Loucy (cell line): ENCODE measurements at regions not wholly inside any gene's neighbourhood (a gene's known extent, or its start where the extent isn't known, plus 50 kb on each side); places are given as distances from the start of the nearest gene placed in this dataset.
A peak's percentile ranks its signal among the peaks of the same experiment; 100 is the strongest.

ENCODE experiments used
- H2AFZ ChIP-seq: fragments of 200-600 bp; sonication (generic); 2 replicates; pipeline ENCODE4 v1.6.0; 2016; ENCODE audit warnings: antibody characterized with exemption, mild to moderate bottlenecking, low read length, moderate library complexity
- H3F3A ChIP-seq: fragments of 200-600 bp; 2 replicates; pipeline ENCODE4 v1.6.0; 2016; ENCODE audit warnings: antibody characterized with exemption, low read depth, mild to moderate bottlenecking
- H3K27me3 ChIP-seq: fragments of 200-600 bp; sonication (generic); 2 replicates; pipeline ENCODE4 v1.6.1; 2014; ENCODE audit warnings: low read length, mild to moderate bottlenecking; ENCODE audit not compliant: insufficient read depth, poor library complexity, severe bottlenecking
- H3K36me3 ChIP-seq: fragments of 200-600 bp; sonication (generic); 2 replicates; pipeline ENCODE4 v1.6.1; 2016; ENCODE audit warnings: low read length; ENCODE audit not compliant: insufficient read depth
- H3K4me1 ChIP-seq: fragments of 200-600 bp; sonication (generic); 2 replicates; pipeline ENCODE4 v1.5.1; 2014; ENCODE audit warnings: low read length, mild to moderate bottlenecking; ENCODE audit not compliant: insufficient read depth, poor library complexity, severe bottlenecking
- H3K4me2 ChIP-seq: fragments of 200-600 bp; sonication (generic); 2 replicates; pipeline ENCODE4 v1.6.0; 2014; ENCODE audit warnings: antibody characterized with exemption, low read length, low read depth, mild to moderate bottlenecking; ENCODE audit not compliant: poor library complexity, severe bottlenecking
- H3K4me3 ChIP-seq: fragments of 200-600 bp; sonication (generic); 2 replicates; pipeline ENCODE4 v1.5.1; 2014; ENCODE audit warnings: low read length, mild to moderate bottlenecking, mixed read lengths; ENCODE audit not compliant: poor library complexity, severe bottlenecking
- H3K79me2 ChIP-seq: fragments of 200-600 bp; sonication (generic); 2 replicates; pipeline ENCODE4 v1.6.1; 2014; ENCODE audit warnings: low read length; ENCODE audit not compliant: insufficient read depth
- H3K9ac ChIP-seq: fragments of 200-600 bp; sonication (generic); 2 replicates; pipeline ENCODE4 v1.6.0; 2014; ENCODE audit warnings: mild to moderate bottlenecking, low read depth, low read length, moderate library complexity; ENCODE audit not compliant: poor library complexity, severe bottlenecking
- H3K9me2 ChIP-seq: fragments of 200-600 bp; sonication (generic); replicated peaks from 2 replicates; pipeline ENCODE4 v1.6.1; 2016; ENCODE audit warnings: low read depth, low read length, mixed read lengths
- H3K9me3 ChIP-seq: fragments of 200-600 bp; sonication (generic); 2 replicates; pipeline ENCODE4 v1.6.1; 2014; ENCODE audit warnings: mild to moderate bottlenecking, antibody characterized with exemption, low read length, low read depth; ENCODE audit not compliant: insufficient read depth
- H4K20me1 ChIP-seq: fragments of 200-600 bp; sonication (generic); 2 replicates; pipeline ENCODE4 v1.6.0; 2014; ENCODE audit warnings: antibody characterized with exemption, low read length, mild to moderate bottlenecking; ENCODE audit not compliant: insufficient read depth, poor library complexity, severe bottlenecking
- CTCF ChIP-seq: fragments of 200-600 bp; sonication (generic); conservative IDR thresholded peaks from 2 replicates; pipeline ENCODE4 v1.5.1; 2014; ENCODE audit warnings: mild to moderate bottlenecking, antibody characterized with exemption, low read length
- EZH2phosphoT487 ChIP-seq: fragments of 200-600 bp; IDR thresholded peaks from 2 replicates; pipeline ENCODE4 v1.6.1; 2018; ENCODE audit warnings: antibody characterized with exemption, mild to moderate bottlenecking, moderate library complexity, borderline replicate concordance

- TF ChIP-seq EZH2phosphoT487 (no peak), CTCF (no peak)
- Histone ChIP-seq H3K9me2 (no peaks in the 10 kb centered on the region), H2AFZ (no peak overlapping the region), H3K4me3 (no peak overlapping the region), H3F3A (no peaks in the 10 kb centered on the region), H3K9ac (no peak overlapping the region), H3K27me3 (no peaks in the 10 kb centered on the region), H3K79me2 (no peaks in the 10 kb centered on the region), H3K9me3 (no peaks in the 10 kb centered on the region), H3K4me2 (no peak overlapping the region), H3K36me3 (no peaks in the 10 kb centered on the region), H3K4me1 (peaks cover 11% of the 10 kb centered on the region), H4K20me1 (no peaks in the 10 kb centered on the region)
Observed at GRCh38 chr4:163815776-163816175, 321.3 kb downstream of the TMA16 start.

DNA sequence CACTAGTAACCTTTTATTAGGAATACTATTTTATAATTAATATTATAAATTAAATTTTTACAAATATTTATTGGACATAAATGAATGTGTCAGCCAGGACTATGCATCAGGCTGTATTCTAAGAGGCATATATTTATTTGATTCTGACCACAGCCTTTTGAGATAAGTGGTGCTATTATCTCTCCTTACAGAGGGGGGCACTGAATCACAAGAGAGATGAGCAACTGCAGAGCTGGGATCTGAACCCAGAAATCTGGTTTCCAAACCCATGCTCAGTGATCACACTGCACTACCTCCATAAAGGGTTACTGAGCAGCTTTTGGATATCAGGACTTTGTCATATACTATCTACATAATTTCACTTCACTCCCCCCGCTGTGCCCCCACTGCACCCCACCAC, 322.0 kb downstream of the TMA16 start:
- no peak overlapping the region for H3K4me3 ChIP-seq
- H3K4me1 ChIP-seq: peaks cover 11% of the 10 kb centered on the region
- no peaks in the 10 kb centered on the region for H3K9me3 ChIP-seq
- no peaks in the 10 kb centered on the region for H3K79me2 ChIP-seq
- H4K20me1 ChIP-seq: no peaks in the 10 kb centered on the region
- TF ChIP-seq EZH2phosphoT487 (no peak), CTCF (peak; percentile 54)
- H3K4me2 ChIP-seq: no peak overlapping the region
- H3K9ac ChIP-seq: no peak overlapping the region
- H3K36me3 ChIP-seq: no peaks in the 10 kb centered on the region
- H3K9me2 ChIP-seq: no peaks in the 10 kb centered on the region
- H3F3A ChIP-seq: no peaks in the 10 kb centered on the region
- H2AFZ ChIP-seq: no peak overlapping the region
- no peaks in the 10 kb centered on the region for H3K27me3 ChIP-seq

DNA sequence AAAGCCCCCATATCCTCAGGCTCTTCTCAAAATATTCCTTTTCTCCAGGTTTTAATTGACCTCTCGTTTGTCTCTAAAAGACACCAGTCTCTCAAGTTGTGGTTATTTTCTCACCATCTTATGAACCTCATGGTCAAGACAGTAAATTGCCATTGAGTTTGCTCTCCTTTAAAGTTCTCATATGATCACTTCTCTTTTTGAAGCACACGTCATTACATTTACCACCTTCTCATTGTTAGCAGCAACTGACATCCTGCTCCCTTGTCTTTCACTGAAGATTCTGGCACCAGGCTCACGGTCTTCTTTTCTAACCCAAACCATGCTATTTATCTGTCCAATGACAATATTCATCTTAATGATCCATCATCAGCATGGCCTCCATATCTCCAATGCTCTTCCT, 324.2 kb downstream of the TMA16 start:
- Histone ChIP-seq H3K4me1 (peaks cover 8% of the 10 kb centered on the region), H3K79me2 (no peaks in the 10 kb centered on the region), H3K9me3 (no peaks in the 10 kb centered on the region), H3K9me2 (no peaks in the 10 kb centered on the region), H3K9ac (no peak overlapping the region), H4K20me1 (no peaks in the 10 kb centered on the region), H3K4me2 (no peak overlapping the region), H3K4me3 (no peak overlapping the region), H3K27me3 (no peaks in the 10 kb centered on the region), H3F3A (no peaks in the 10 kb centered on the region), H2AFZ (no peak overlapping the region), H3K36me3 (no peaks in the 10 kb centered on the region)
- TF ChIP-seq CTCF (no peak), EZH2phosphoT487 (no peak)
